Daoy (cell line): ENCODE measurements at regions not wholly inside any gene's neighbourhood (a gene's known extent, or its start where the extent isn't known, plus 50 kb on each side); places are given as distances from the start of the nearest gene placed in this dataset.

Experiments used
- DNase-seq: peaks from one replicate; pipeline ENCODE4 v3.0.0-alpha.2; 2015; ENCODE audit warnings: low read depth

DNA sequence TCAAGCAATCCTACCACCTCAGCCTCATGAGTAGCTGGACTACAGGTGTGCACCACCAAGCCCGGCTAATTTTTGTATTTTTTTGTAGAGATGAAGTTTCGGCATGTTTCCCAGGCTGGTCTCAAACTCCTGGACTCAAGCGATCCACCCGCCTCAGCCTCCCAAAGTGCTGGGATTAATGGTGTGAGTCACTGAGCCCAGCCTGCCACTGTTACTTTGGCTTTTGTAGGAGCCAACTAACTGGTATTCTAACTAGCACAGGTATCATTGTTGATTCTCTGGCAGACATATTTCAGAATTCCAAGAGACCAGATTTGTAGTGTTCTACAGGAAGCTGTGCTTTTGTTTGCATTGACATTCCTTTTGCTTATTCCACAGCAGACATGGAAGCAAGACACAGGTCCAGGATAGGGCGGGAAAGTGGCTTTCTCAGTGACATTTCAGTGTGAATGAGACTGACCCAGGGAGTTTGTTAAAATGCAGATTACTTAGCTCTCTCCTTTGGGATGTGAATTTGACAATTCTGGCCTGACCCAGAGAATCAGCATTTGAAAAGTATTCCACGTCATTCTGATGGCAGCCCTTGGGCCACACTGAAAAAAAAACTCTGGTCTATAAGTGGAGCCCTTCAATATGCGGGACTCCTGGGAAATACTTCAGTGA, 52.2 kb upstream of the PAX6 start:
- DNase-seq = no peak

DNA sequence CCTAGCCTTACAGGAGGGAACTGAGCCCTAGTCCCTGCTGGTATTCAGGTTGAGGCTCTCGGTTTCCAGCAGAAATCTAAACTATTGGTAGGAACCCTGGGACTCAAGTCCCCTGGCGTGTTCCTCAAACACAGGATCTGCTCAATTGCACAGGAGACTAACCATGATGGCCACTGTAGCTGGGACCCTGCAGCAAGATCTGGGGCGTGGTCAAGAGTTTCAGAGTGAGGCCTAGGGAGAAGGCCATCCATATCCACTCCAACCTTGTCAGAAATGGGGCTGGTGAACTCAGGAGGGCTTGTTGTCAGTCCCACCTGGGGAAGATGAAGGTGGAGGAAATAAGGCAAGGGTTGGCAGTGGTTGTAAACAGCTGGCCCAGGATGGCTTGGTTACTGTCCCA, 49.9 kb upstream of the PAX6 start:
- no peak for DNase-seq
